GM23338 (cell line): ENCODE measurements at regions not wholly inside any gene's neighbourhood (a gene's known extent, or its start where the extent isn't known, plus 50 kb on each side); places are given as distances from the start of the nearest gene placed in this dataset.

Experiments used
- ATAC-seq: fragments of 200-7000 bp; cut with Tn5 transposase; 3 replicates; pipeline ENCODE4 v1.9.1; 2020
- DNase-seq: peaks from one replicate; pipeline ENCODE4 v3.0.0-alpha.2; 2015; ENCODE audit warnings: low spot score
- H2AFZ ChIP-seq: fragments of 200-600 bp; sonication (generic); 2 replicates; pipeline ENCODE4 v1.8.0; 2016; ENCODE audit warnings: antibody characterized with exemption, mild to moderate bottlenecking, moderate library complexity
- H3F3A ChIP-seq: fragments of 200-600 bp; sonication (generic); replicated peaks from 2 replicates; pipeline ENCODE4 v1.8.0; 2017; ENCODE audit warnings: antibody characterized with exemption, mixed run types, low read depth
- H3K27ac ChIP-seq: fragments of 200-600 bp; sonication (generic); 2 replicates; pipeline ENCODE4 v1.6.1; 2016; ENCODE audit warnings: low read depth
- H3K27me3 ChIP-seq: fragments of 200-600 bp; sonication (generic); 2 replicates; pipeline ENCODE4 v1.8.0; 2016; ENCODE audit warnings: mild to moderate bottlenecking, mixed run types, moderate library complexity; ENCODE audit not compliant: insufficient read depth
- H3K36me3 ChIP-seq: fragments of 200-600 bp; sonication (generic); 2 replicates; pipeline ENCODE4 v1.8.0; 2016; ENCODE audit warnings: mild to moderate bottlenecking; ENCODE audit not compliant: insufficient read depth
- H3K4me1 ChIP-seq: fragments of 200-600 bp; sonication (generic); 2 replicates; pipeline ENCODE4 v1.8.0; 2016; ENCODE audit warnings: mild to moderate bottlenecking, moderate library complexity; ENCODE audit not compliant: insufficient read depth
- H3K4me2 ChIP-seq: fragments of 200-600 bp; sonication (generic); 2 replicates; pipeline ENCODE4 v1.7.1; 2017; ENCODE audit warnings: mixed run types
- H3K4me3 ChIP-seq: fragments of 200-600 bp; sonication (generic); 2 replicates; pipeline ENCODE4 v1.6.1; 2016; ENCODE audit warnings: mixed run types
- H3K79me2 ChIP-seq: fragments of 200-600 bp; sonication (generic); replicated peaks from 2 replicates; pipeline ENCODE4 v1.8.0; 2017; ENCODE audit warnings: mild to moderate bottlenecking; ENCODE audit not compliant: insufficient read depth
- H3K9me2 ChIP-seq: fragments of 200-600 bp; sonication (generic); 2 replicates; pipeline ENCODE4 v1.8.0; 2017; ENCODE audit not compliant: insufficient read depth
- H4K20me1 ChIP-seq: fragments of 200-600 bp; sonication (generic); replicated peaks from 2 replicates; pipeline ENCODE4 v1.8.0; 2017; ENCODE audit warnings: mild to moderate bottlenecking; ENCODE audit not compliant: insufficient read depth
- H3K27ac Mint-ChIP-seq: 2 replicates; pipeline ENCODE4 v1.8.0; 2020; ENCODE audit warnings: inconsistent platforms, mild to moderate bottlenecking, moderate library complexity, mixed read lengths
- H3K27me3 Mint-ChIP-seq: 3 replicates; pipeline ENCODE4 v1.8.0; 2022; ENCODE audit warnings: low read depth, mild to moderate bottlenecking, moderate library complexity, mixed read lengths, inconsistent platforms; ENCODE audit not compliant: insufficient read depth, poor library complexity
- H3K36me3 Mint-ChIP-seq: 3 replicates; pipeline ENCODE4 v1.8.0; 2021; ENCODE audit warnings: low read depth, mild to moderate bottlenecking, inconsistent platforms, moderate library complexity, mixed read lengths
- H3K4me1 Mint-ChIP-seq: 3 replicates; pipeline ENCODE4 v1.8.0; 2020; ENCODE audit warnings: mild to moderate bottlenecking, inconsistent platforms, mixed read lengths
- H3K4me3 Mint-ChIP-seq: 3 replicates; pipeline ENCODE4 v1.8.0; 2021; ENCODE audit warnings: moderate library complexity, mild to moderate bottlenecking, inconsistent platforms, mixed read lengths
- H3K9me3 Mint-ChIP-seq: 3 replicates; pipeline ENCODE4 v1.8.0; 2020; ENCODE audit warnings: moderate library complexity, mild to moderate bottlenecking, inconsistent platforms, mixed read lengths
- CREB1 ChIP-seq: fragments of 250-450 bp; sonication (Bioruptor Pico); IDR thresholded peaks from 2 replicates; pipeline ENCODE4 v1.5.0; 2020; ENCODE audit warnings: low read depth, mild to moderate bottlenecking, moderate library complexity
- CTCF ChIP-seq, 2 experiments: fragments of 200-600 bp in 1 of 2; sonication (generic) in 1 of 2; conservative IDR thresholded peaks; 2 replicates each; pipeline versions ENCODE4 v1.5.1 to v1.6.1; 2016 to 2017; ENCODE audit warnings: antibody characterized with exemption in 2 of 2, low read depth in 2 of 2, mild to moderate bottlenecking in 2 of 2, moderate library complexity in 1 of 2
- ETS1 ChIP-seq: IDR thresholded peaks from 2 replicates; pipeline ENCODE4 v1.6.1; 2016; ENCODE audit warnings: antibody characterized with exemption
- EZH2 ChIP-seq: fragments of 200-600 bp; sonication (generic); IDR thresholded peaks from one replicate; pipeline ENCODE4 v1.8.0; 2017; ENCODE audit warnings: antibody characterized with exemption, mild to moderate bottlenecking, low read depth; ENCODE audit not compliant: unreplicated experiment
- EZH2phosphoT487 ChIP-seq: fragments of 200-600 bp; sonication (generic); IDR thresholded peaks from one replicate; pipeline ENCODE4 v1.8.1; 2018; ENCODE audit warnings: antibody characterized with exemption; ENCODE audit not compliant: unreplicated experiment
- JUNB ChIP-seq: IDR thresholded peaks from one replicate; pipeline ENCODE4 v1.6.1; 2016; ENCODE audit warnings: antibody characterized with exemption; ENCODE audit not compliant: unreplicated experiment
- NANOG ChIP-seq: IDR thresholded peaks from 2 replicates; pipeline ENCODE4 v1.6.1; 2016; ENCODE audit warnings: antibody characterized with exemption, borderline replicate concordance
- POLR2AphosphoS5 ChIP-seq: IDR thresholded peaks from 2 replicates; pipeline ENCODE4 v1.6.1; 2016; ENCODE audit warnings: antibody characterized with exemption, low read depth
- STAT1 ChIP-seq: IDR thresholded peaks from one replicate; pipeline ENCODE4 v1.6.1; 2016; ENCODE audit warnings: antibody characterized with exemption; ENCODE audit not compliant: unreplicated experiment
- ZNF114 ChIP-seq: fragments of 250-450 bp; sonication (Bioruptor Pico); IDR thresholded peaks from 2 replicates; pipeline ENCODE4 v1.5.0; 2020; ENCODE audit warnings: mild to moderate bottlenecking, moderate library complexity
- ZNF331 ChIP-seq: fragments of 250-450 bp; sonication (Bioruptor Pico); IDR thresholded peaks from 2 replicates; pipeline ENCODE4 v1.5.0; 2020; ENCODE audit warnings: low read depth, mild to moderate bottlenecking, moderate library complexity
- TF ChIP-seq, protein P1 (sequence below): fragments of 250-450 bp; sonication (Bioruptor Pico); IDR thresholded peaks from 2 replicates; pipeline ENCODE4 v1.5.0; 2020; ENCODE audit warnings: mild to moderate bottlenecking, moderate library complexity
- TF ChIP-seq, protein P2 (sequence below): IDR thresholded peaks from one replicate; pipeline ENCODE4 v1.6.1; 2018; ENCODE audit warnings: antibody characterized with exemption; ENCODE audit not compliant: unreplicated experiment

- Histone ChIP-seq H2AFZ (no peak overlapping the region), H3K9me2 (peaks cover 25% of the 10 kb centered on the region), H4K20me1 (no peaks in the 10 kb centered on the region), H3K36me3 (no peaks in the 10 kb centered on the region), H3K79me2 (no peaks in the 10 kb centered on the region), H3K27ac (no peak overlapping the region), H3F3A (no peaks in the 10 kb centered on the region), H3K4me2 (no peak overlapping the region), H3K27me3 (no peaks in the 10 kb centered on the region), H3K4me1 (no peaks in the 10 kb centered on the region; the same call in 1 of the 2 replicates), H3K4me3 (no peak overlapping the region)
- peaks cover 3% of the 10 kb centered on the region for H3K27me3 Mint-ChIP-seq
- DNase-seq (no peak), ATAC-seq (no peak)
- H3K27ac Mint-ChIP-seq: no peak overlapping the region
- H3K36me3 Mint-ChIP-seq: peaks cover 10% of the 10 kb centered on the region; the same call in 2 of the 3 replicates
- H3K9me3 Mint-ChIP-seq: peaks cover 20% of the 10 kb centered on the region
- H3K4me3 Mint-ChIP-seq: no peak overlapping the region
- TF ChIP-seq EZH2phosphoT487: no peak
- no peak for TF ChIP-seq ZNF331
- TF ChIP-seq ETS1: no peak
- TF ChIP-seq, protein P1, sequence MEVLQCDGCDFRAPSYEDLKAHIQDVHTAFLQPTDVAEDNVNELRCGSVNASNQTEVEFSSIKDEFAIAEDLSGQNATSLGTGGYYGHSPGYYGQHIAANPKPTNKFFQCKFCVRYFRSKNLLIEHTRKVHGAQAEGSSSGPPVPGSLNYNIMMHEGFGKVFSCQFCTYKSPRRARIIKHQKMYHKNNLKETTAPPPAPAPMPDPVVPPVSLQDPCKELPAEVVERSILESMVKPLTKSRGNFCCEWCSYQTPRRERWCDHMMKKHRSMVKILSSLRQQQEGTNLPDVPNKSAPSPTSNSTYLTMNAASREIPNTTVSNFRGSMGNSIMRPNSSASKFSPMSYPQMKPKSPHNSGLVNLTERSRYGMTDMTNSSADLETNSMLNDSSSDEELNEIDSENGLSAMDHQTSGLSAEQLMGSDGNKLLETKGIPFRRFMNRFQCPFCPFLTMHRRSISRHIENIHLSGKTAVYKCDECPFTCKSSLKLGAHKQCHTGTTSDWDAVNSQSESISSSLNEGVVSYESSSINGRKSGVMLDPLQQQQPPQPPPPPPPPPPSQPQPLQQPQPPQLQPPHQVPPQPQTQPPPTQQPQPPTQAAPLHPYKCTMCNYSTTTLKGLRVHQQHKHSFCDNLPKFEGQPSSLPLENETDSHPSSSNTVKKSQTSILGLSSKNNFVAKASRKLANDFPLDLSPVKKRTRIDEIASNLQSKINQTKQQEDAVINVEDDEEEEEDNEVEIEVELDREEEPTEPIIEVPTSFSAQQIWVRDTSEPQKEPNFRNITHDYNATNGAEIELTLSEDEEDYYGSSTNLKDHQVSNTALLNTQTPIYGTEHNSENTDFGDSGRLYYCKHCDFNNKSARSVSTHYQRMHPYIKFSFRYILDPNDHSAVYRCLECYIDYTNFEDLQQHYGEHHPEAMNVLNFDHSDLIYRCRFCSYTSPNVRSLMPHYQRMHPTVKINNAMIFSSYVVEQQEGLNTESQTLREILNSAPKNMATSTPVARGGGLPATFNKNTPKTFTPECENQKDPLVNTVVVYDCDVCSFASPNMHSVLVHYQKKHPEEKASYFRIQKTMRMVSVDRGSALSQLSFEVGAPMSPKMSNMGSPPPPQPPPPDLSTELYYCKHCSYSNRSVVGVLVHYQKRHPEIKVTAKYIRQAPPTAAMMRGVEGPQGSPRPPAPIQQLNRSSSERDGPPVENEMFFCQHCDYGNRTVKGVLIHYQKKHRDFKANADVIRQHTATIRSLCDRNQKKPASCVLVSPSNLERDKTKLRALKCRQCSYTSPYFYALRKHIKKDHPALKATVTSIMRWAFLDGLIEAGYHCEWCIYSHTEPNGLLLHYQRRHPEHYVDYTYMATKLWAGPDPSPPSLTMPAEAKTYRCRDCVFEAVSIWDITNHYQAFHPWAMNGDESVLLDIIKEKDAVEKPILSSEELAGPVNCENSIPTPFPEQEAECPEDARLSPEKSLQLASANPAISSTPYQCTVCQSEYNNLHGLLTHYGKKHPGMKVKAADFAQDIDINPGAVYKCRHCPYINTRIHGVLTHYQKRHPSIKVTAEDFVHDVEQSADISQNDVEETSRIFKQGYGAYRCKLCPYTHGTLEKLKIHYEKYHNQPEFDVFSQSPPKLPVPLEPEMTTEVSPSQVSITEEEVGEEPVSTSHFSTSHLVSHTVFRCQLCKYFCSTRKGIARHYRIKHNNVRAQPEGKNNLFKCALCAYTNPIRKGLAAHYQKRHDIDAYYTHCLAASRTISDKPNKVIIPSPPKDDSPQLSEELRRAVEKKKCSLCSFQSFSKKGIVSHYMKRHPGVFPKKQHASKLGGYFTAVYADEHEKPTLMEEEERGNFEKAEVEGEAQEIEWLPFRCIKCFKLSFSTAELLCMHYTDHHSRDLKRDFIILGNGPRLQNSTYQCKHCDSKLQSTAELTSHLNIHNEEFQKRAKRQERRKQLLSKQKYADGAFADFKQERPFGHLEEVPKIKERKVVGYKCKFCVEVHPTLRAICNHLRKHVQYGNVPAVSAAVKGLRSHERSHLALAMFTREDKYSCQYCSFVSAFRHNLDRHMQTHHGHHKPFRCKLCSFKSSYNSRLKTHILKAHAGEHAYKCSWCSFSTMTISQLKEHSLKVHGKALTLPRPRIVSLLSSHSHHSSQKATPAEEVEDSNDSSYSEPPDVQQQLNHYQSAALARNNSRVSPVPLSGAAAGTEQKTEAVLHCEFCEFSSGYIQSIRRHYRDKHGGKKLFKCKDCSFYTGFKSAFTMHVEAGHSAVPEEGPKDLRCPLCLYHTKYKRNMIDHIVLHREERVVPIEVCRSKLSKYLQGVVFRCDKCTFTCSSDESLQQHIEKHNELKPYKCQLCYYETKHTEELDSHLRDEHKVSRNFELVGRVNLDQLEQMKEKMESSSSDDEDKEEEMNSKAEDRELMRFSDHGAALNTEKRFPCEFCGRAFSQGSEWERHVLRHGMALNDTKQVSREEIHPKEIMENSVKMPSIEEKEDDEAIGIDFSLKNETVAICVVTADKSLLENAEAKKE (CRISPR knock-in tag): no peak
- no peak for TF ChIP-seq POLR2AphosphoS5
- no peak for TF ChIP-seq NANOG
- TF ChIP-seq ZNF114: no peak
- no peak for TF ChIP-seq JUNB
- TF ChIP-seq CTCF (conservative IDR thresholded peaks at IDR 0.05; ENCODE audit: low read depth in 2 of 2): no peak
- no peak for TF ChIP-seq EZH2
- TF ChIP-seq CREB1 (CRISPR knock-in tag): no peak
- TF ChIP-seq STAT1: no peak
- TF ChIP-seq, protein P2, sequence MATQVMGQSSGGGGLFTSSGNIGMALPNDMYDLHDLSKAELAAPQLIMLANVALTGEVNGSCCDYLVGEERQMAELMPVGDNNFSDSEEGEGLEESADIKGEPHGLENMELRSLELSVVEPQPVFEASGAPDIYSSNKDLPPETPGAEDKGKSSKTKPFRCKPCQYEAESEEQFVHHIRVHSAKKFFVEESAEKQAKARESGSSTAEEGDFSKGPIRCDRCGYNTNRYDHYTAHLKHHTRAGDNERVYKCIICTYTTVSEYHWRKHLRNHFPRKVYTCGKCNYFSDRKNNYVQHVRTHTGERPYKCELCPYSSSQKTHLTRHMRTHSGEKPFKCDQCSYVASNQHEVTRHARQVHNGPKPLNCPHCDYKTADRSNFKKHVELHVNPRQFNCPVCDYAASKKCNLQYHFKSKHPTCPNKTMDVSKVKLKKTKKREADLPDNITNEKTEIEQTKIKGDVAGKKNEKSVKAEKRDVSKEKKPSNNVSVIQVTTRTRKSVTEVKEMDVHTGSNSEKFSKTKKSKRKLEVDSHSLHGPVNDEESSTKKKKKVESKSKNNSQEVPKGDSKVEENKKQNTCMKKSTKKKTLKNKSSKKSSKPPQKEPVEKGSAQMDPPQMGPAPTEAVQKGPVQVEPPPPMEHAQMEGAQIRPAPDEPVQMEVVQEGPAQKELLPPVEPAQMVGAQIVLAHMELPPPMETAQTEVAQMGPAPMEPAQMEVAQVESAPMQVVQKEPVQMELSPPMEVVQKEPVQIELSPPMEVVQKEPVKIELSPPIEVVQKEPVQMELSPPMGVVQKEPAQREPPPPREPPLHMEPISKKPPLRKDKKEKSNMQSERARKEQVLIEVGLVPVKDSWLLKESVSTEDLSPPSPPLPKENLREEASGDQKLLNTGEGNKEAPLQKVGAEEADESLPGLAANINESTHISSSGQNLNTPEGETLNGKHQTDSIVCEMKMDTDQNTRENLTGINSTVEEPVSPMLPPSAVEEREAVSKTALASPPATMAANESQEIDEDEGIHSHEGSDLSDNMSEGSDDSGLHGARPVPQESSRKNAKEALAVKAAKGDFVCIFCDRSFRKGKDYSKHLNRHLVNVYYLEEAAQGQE: no peak
- H3K4me1 Mint-ChIP-seq: peaks cover 16% of the 10 kb centered on the region
Measured at GRCh38 chr10:62979921-62980320, 153.2 kb upstream of the NRBF2 start.
